Muscle layer of duodenum (tissue), 2 donors: ENCODE measurements at regions not wholly inside any gene's neighbourhood (a gene's known extent, or its start where the extent isn't known, plus 50 kb on each side); places are given as distances from the start of the nearest gene placed in this dataset.

ENCODE experiments used
- H3K27ac ChIP-seq: one replicate; pipeline ENCODE4 v1.7.0; 2013; ENCODE audit warnings: mild to moderate bottlenecking, low read length
- H3K27me3 ChIP-seq: one replicate; pipeline ENCODE4 v1.7.0; 2013; ENCODE audit warnings: low read depth, mild to moderate bottlenecking, control low read depth, low read length
- H3K36me3 ChIP-seq, 2 donors: one replicate each; pipeline ENCODE4 v1.7.0; 2013; ENCODE audit warnings: low read length in 2 of 2, control low read depth in 1 of 2, mild to moderate bottlenecking in 1 of 2; ENCODE audit not compliant: insufficient read depth in 2 of 2, control insufficient read depth in 1 of 2
- H3K4me1 ChIP-seq, 2 donors: one replicate each; pipeline ENCODE4 v1.7.0; 2013; ENCODE audit warnings: low read length in 2 of 2, mild to moderate bottlenecking in 2 of 2, control low read depth in 1 of 2, moderate library complexity in 1 of 2; ENCODE audit not compliant: insufficient read depth in 2 of 2, control insufficient read depth in 1 of 2
- H3K4me3 ChIP-seq, 2 donors: one replicate each; pipeline ENCODE4 v1.7.0; 2013; ENCODE audit warnings: low read length in 2 of 2, low read depth in 1 of 2, mild to moderate bottlenecking in 1 of 2
- H3K9me3 ChIP-seq, 2 donors: one replicate each; pipeline ENCODE4 v1.7.0; 2013; ENCODE audit warnings: low read length in 2 of 2, control low read depth in 1 of 2, mild to moderate bottlenecking in 1 of 2; ENCODE audit not compliant: control insufficient read depth in 1 of 2
- donor health status: healthy.

DNA sequence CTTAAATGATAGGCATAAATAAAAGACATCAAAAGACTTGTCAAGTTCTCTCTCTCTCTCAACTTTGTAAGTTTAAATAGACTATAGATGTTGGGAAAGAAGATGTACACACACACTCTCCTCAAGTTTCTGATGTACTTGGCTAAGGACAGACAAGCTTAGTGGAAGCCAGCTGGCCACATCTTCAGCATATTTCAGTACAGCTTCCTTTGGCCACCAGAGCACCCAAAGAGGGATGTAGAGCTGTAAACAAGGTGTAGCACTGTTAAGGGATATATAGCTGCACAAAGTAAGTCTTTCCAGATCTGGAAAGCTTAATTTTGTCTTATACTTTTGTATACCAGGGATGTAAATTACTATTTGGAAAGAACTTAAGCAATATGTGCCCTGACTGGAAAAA lies 64.3 kb upstream of the MSTN start:
- no peaks in the 10 kb centered on the region for H3K36me3 ChIP-seq
- H3K27ac ChIP-seq: no peak overlapping the region
- H3K27me3 ChIP-seq: no peaks in the 10 kb centered on the region
- no peaks in the 10 kb centered on the region for H3K9me3 ChIP-seq
- peaks cover 0 to 4% of the 10 kb centered on the region in 2 donors for H3K4me1 ChIP-seq
- H3K4me3 ChIP-seq: no peak overlapping the region

DNA sequence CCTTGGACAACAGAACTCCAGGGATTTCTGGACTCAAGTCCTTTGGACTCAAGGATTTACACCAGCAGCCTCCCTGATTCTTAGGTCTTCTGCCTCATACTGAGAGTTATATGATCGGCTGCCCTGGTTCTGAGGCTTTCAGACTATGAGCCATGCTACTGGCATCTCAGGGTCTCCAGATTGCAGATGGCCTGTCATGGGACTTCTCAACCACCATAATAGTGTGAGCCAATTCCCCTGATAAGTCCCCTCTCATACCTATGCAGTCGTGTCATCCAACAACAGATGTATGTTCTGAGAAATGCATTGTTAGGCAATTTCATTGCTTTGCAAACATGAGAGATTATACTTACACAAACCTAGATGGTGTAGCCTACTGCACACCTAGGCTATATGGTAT lies 61.4 kb upstream of the MSTN start:
- no peak overlapping the region for H3K27ac ChIP-seq
- H3K9me3 ChIP-seq: no peaks in the 10 kb centered on the region
- H3K27me3 ChIP-seq: no peaks in the 10 kb centered on the region
- H3K36me3 ChIP-seq: no peaks in the 10 kb centered on the region
- no peak overlapping the region for H3K4me3 ChIP-seq
- H3K4me1 ChIP-seq: peaks cover 0 to 4% of the 10 kb centered on the region in 2 donors

DNA sequence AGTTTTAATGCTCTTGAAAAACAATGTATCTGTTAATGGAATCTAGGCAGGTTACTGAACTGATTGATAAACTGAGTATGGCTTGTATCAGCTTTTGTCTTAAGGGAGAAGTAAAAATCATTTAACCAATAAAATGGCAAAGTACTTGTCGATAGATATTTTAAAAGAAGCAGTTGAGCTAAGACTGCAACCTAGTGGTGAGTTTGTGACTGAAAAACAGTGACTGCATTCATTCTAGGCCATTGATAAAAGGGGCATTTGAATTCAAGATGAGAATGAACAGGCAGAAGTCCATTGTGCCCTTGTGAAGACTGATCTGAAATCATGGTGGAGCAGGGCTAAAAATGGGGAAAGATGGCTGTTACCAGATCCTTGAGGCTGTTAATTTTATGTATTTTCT lies 59.4 kb upstream of the MSTN start:
- H3K4me1 ChIP-seq: peaks cover 0 to 4% of the 10 kb centered on the region in 2 donors
- H3K4me3 ChIP-seq: no peak overlapping the region
- no peak overlapping the region for H3K27ac ChIP-seq
- no peaks in the 10 kb centered on the region for H3K27me3 ChIP-seq
- no peaks in the 10 kb centered on the region for H3K36me3 ChIP-seq
- H3K9me3 ChIP-seq: no peaks in the 10 kb centered on the region

DNA sequence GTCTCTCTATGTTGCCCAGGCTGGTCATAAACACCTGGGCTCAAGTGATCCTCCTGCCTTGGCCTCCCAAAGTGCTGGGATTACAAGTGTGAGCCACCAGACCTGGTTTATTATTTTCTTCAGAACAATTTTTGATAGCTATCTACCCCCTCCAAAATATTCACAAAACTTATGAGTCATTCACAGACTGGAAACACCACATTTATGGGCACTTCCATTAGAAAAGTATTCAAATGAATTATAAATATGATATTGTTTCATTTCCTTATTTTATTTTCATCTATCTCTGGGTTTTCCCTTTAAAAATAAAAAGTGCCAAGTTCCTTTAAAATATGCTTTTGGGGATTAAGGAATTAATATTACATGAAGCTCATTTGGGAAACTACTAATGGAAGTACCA lies 58.8 kb upstream of the MSTN start:
- Histone ChIP-seq H3K4me1 (no peaks in the 10 kb centered on the region), H3K27me3 (no peaks in the 10 kb centered on the region), H3K27ac (no peak overlapping the region), H3K4me3 (no peak overlapping the region), H3K36me3 (no peaks in the 10 kb centered on the region), H3K9me3 (no peaks in the 10 kb centered on the region)

DNA sequence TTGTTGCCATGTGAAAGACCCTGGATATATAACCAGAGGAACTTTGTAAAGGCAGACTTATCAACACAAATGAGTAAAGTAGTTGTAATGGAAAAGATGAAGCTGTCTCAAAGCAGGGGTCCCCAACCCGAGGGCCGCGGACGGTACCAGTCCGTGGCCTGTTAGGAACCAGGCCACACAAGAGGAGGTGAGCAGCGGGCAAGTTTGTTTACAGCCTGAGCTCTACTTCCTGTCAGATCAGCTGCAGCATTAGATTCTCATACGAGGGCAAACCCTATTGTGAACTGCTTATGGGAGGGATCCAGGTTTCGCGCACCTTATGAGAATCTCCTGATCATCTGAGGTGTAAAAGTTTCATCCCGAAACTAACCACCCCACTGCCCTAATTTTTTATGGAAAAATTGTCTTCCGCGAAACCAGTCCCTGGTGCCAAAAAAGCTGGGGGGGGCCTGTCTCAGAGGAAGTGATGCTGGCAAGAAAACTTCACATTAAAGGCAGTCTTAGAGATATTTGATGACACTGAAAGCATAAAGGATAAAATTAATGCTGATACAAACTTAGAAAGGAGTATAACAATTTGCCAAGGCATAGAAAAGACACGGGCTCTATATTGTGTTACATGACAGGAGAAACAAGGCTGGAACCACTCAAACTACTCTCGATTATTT lies 57.5 kb upstream of the MSTN start:
- peak overlapping the region in 1 of 2 donors; percentile 30 for H3K4me3 ChIP-seq

DNA sequence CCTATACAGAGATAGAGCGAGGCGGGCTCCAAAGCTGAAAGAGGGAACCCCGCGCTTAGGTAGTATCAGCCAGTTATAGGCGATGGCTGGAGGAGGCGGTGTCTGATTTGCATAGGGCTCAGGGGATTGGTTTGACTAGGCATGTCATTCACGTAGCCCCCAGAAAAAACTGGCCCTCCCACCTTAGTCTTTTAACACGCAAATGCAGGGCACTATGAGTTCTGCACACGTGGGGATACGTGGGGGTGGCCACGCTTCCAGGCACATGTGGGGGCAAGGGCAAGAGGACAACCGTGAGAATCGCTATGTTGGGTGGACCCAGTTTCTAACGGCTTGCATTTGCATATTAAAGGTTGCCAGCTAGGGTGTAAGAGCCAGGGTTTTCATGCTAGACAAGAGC lies 56.7 kb upstream of the MSTN start:
- Histone ChIP-seq H3K36me3 (no peaks in the 10 kb centered on the region), H3K4me1 (no peaks in the 10 kb centered on the region), H3K27ac (no peak overlapping the region), H3K27me3 (no peaks in the 10 kb centered on the region), H3K4me3 (peak overlapping the region; percentile 30 to 34), H3K9me3 (no peaks in the 10 kb centered on the region)

More for the DNA sequence above, 57.5 kb upstream of the MSTN start:
- no peaks in the 10 kb centered on the region for H3K4me1 ChIP-seq
- H3K27ac ChIP-seq: no peak overlapping the region
- no peaks in the 10 kb centered on the region for H3K9me3 ChIP-seq
- no peaks in the 10 kb centered on the region for H3K27me3 ChIP-seq
- no peaks in the 10 kb centered on the region for H3K36me3 ChIP-seq

DNA sequence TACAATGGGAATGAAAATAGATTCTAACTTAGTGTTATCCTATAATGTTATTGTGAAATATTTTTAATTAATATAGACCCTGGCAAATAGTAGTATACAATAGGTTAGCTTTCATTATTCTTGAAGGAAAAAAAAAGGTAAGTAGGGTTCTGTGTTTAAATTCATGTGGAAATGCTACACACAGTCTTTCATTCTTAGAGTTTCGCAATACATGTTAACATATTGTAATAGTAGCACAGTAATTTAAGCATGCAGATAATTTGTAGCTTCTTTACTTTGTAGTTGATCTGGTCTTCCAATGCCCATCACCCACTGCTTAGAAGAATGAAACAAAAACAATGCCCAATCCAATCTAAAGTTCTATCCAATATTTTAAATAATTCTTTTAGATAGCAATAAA lies 54.8 kb upstream of the MSTN start:
- Histone ChIP-seq H3K4me3 (no peak overlapping the region), H3K4me1 (no peaks in the 10 kb centered on the region), H3K36me3 (no peaks in the 10 kb centered on the region), H3K27ac (no peak overlapping the region), H3K27me3 (no peaks in the 10 kb centered on the region), H3K9me3 (no peaks in the 10 kb centered on the region)

DNA sequence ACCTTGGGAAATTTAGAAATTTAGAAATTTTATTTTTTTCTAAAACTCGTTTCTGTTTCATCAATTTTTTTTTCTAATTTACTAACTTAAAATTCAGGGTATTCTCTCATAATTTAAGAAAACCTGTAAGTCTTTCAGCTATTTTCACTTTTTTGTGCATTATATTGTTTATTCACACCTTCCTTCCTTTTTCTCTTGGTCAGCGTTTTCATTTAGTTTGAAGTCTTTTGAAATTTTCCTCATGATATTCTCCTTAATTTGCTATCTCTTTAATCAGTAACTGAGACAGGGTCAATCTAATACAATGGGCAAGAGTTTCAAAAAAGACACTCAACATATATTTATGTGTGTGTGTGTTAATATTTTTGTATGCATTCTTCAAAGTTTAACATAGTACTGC lies 50.5 kb upstream of the MSTN start:
- no peaks in the 10 kb centered on the region for H3K27me3 ChIP-seq
- H3K9me3 ChIP-seq: no peaks in the 10 kb centered on the region
- H3K4me3 ChIP-seq: no peak overlapping the region
- H3K27ac ChIP-seq: no peak overlapping the region
- H3K4me1 ChIP-seq: no peaks in the 10 kb centered on the region
- H3K36me3 ChIP-seq: no peaks in the 10 kb centered on the region
